Caco-2 (cell line): ENCODE measurements at regions not wholly inside any gene's neighbourhood (a gene's known extent, or its start where the extent isn't known, plus 50 kb on each side); places are given as distances from the start of the nearest gene placed in this dataset.

Experiments used
- BruUV-seq: library from RNA; stranded (reverse); fragments of 400-500 nt; replicated peaks from 2 replicates; lab custom pipeline; 2021; lab: Mats Ljungman, UMichigan
- CTCF ChIA-PET: fragments of 300-600 bp; sonication (Branson Sonifier 250); formaldehyde crosslinking; loops from one replicate; lab custom pipeline; 2022; ENCODE audit warnings: antibody characterized with exemption; lab: Charles Lee
- POLR2A ChIA-PET: fragments of 300-600 bp; sonication (Branson Sonifier 250); formaldehyde crosslinking; loops from one replicate; lab custom pipeline; 2022; ENCODE audit warnings: antibody characterized with exemption; lab: Charles Lee
- DNase-seq, 2 experiments: peaks; one replicate each; pipeline versions ENCODE4 v3.0.0 to v3.0.0-alpha.2; 2020 to 2022
- H3K27me3 ChIP-seq: replicated peaks from 2 replicates; pipeline ENCODE4 v1.6.0; 2011; ENCODE audit warnings: low read length; ENCODE audit not compliant: control insufficient read depth, insufficient read depth
- H3K36me3 ChIP-seq: 2 replicates; pipeline ENCODE4 v1.5.1; 2011; ENCODE audit warnings: low read length; ENCODE audit not compliant: control insufficient read depth, insufficient read depth
- H3K4me1 ChIP-seq: fragments of 250-450 bp; sonication (Bioruptor Pico); 2 replicates; pipeline ENCODE4 v1.5.1; 2020; ENCODE audit warnings: mild to moderate bottlenecking
- H3K4me3 ChIP-seq: 2 replicates; pipeline ENCODE4 v1.5.1; 2011; ENCODE audit warnings: low read depth, mild to moderate bottlenecking, control low read depth, low read length
- H3K9me3 ChIP-seq: fragments of 250-450 bp; sonication (Bioruptor Pico); 2 replicates; pipeline ENCODE4 v1.5.1; 2020; ENCODE audit warnings: mild to moderate bottlenecking, moderate library complexity
- H3K27ac Mint-ChIP-seq: one replicate; pipeline ENCODE4 v1.8.0; 2022; ENCODE audit warnings: mixed read lengths; ENCODE audit not compliant: unreplicated experiment
- H3K27me3 Mint-ChIP-seq: one replicate; pipeline ENCODE4 v1.8.0; 2022; ENCODE audit warnings: mixed read lengths; ENCODE audit not compliant: insufficient read depth, unreplicated experiment
- H3K36me3 Mint-ChIP-seq: one replicate; pipeline ENCODE4 v1.8.0; 2022; ENCODE audit warnings: mild to moderate bottlenecking, mixed read lengths; ENCODE audit not compliant: insufficient read depth, unreplicated experiment
- H3K4me1 Mint-ChIP-seq: one replicate; pipeline ENCODE4 v1.8.0; 2022; ENCODE audit warnings: low read depth, mixed read lengths; ENCODE audit not compliant: unreplicated experiment
- H3K4me3 Mint-ChIP-seq: one replicate; pipeline ENCODE4 v1.8.0; 2022; ENCODE audit warnings: mild to moderate bottlenecking, moderate library complexity, mixed read lengths; ENCODE audit not compliant: unreplicated experiment
- H3K9me3 Mint-ChIP-seq: one replicate; pipeline ENCODE4 v1.8.0; 2022; ENCODE audit warnings: mixed read lengths; ENCODE audit not compliant: unreplicated experiment
- CTCF ChIP-seq, 2 experiments: fragments of 200-600 bp in 1 of 2; IDR thresholded peaks; 1 replicate in 1 of 2; 2 replicates in 1 of 2; pipeline versions ENCODE4 v1.5.1 to v1.8.0; 2011 to 2022; ENCODE audit warnings: antibody characterized with exemption in 1 of 2, control low read depth in 1 of 2, inconsistent platforms in 1 of 2, low read depth in 1 of 2, low read length in 1 of 2, mild to moderate bottlenecking in 1 of 2, moderate library complexity in 1 of 2; ENCODE audit not compliant: insufficient read depth in 1 of 2, severe bottlenecking in 1 of 2, unreplicated experiment in 1 of 2
- intact Hi-C: fragments of 100-400 bp; cut with micrococcal nuclease; formaldehyde crosslinking; loops from one replicate; pipeline ENCODE4 v1.10.0; 2022; ENCODE audit not compliant: unreplicated experiment

- H3K9me3 Mint-ChIP-seq: peaks cover 13% of the 10 kb centered on the region
- H3K27ac Mint-ChIP-seq: no peak overlapping the region
- H3K36me3 ChIP-seq: no peaks in the 10 kb centered on the region
- POLR2A ChIA-PET: no interaction called here
- no peaks in the 10 kb centered on the region for H3K4me1 Mint-ChIP-seq
- CTCF ChIA-PET: no interaction called here
- H3K27me3 ChIP-seq: no peaks in the 10 kb centered on the region
- no peaks in the 10 kb centered on the region for H3K4me1 ChIP-seq
- no peak for DNase-seq
- no peak for TF ChIP-seq CTCF (IDR thresholded peaks at IDR 0.05; ENCODE audit: insufficient read depth in 1 of 2, low read depth in 1 of 2, low read length in 1 of 2, severe bottlenecking in 1 of 2, unreplicated experiment in 1 of 2)
- no peaks in the 10 kb centered on the region; the same call in 1 of the 2 replicates for H3K9me3 ChIP-seq
- intact Hi-C loops: no loop called here
- H3K36me3 Mint-ChIP-seq: no peaks in the 10 kb centered on the region
- H3K4me3 Mint-ChIP-seq: no peak overlapping the region
- BruUV-seq: no TSS peak
- no peaks in the 10 kb centered on the region for H3K27me3 Mint-ChIP-seq
- no peak overlapping the region for H3K4me3 ChIP-seq
These were observed 136.4 kb upstream of the COPS8 start for GRCh38 chr2:236949089-236949905.

- intact Hi-C loops: loop anchor here (10.0 kb wide), 1 partner anchor 127 kb away; no protein-coding TSS in a partner anchor
- Mint-ChIP-seq H3K9me3 (peaks cover 23% of the 10 kb centered on the region), H3K27me3 (no peaks in the 10 kb centered on the region), H3K36me3 (peaks cover 14% of the 10 kb centered on the region), H3K4me3 (no peak overlapping the region), H3K4me1 (peaks cover 15% of the 10 kb centered on the region), H3K27ac (no peak overlapping the region)
- ChIA-PET CTCF (no interaction called here), POLR2A (no interaction called here)
- Histone ChIP-seq H3K36me3 (no peaks in the 10 kb centered on the region), H3K4me1 (peaks cover 22% of the 10 kb centered on the region), H3K27me3 (no peaks in the 10 kb centered on the region), H3K9me3 (peaks cover 9% of the 10 kb centered on the region), H3K4me3 (no peak overlapping the region)
- BruUV-seq: no TSS peak
- no peak for TF ChIP-seq CTCF (IDR thresholded peaks at IDR 0.05; ENCODE audit: insufficient read depth in 1 of 2, low read depth in 1 of 2, low read length in 1 of 2, severe bottlenecking in 1 of 2, unreplicated experiment in 1 of 2)
- DNase-seq: no peak
These were observed 133.7 kb upstream of the COPS8 start for GRCh38 chr2:236951830-236952475.

- Histone ChIP-seq H3K36me3 (no peaks in the 10 kb centered on the region), H3K9me3 (peaks cover 9% of the 10 kb centered on the region), H3K4me1 (peaks cover 28% of the 10 kb centered on the region), H3K27me3 (no peaks in the 10 kb centered on the region), H3K4me3 (no peak overlapping the region)
- no peak for TF ChIP-seq CTCF (IDR thresholded peaks at IDR 0.05; ENCODE audit: insufficient read depth in 1 of 2, low read depth in 1 of 2, low read length in 1 of 2, severe bottlenecking in 1 of 2, unreplicated experiment in 1 of 2)
- H3K27ac Mint-ChIP-seq: peak overlapping the region; percentile 91
- H3K36me3 Mint-ChIP-seq: peaks cover 15% of the 10 kb centered on the region
- no peak for DNase-seq
- CTCF ChIA-PET: no interaction called here
- POLR2A ChIA-PET: no interaction called here
- BruUV-seq: no TSS peak
- H3K4me1 Mint-ChIP-seq: peaks cover 16% of the 10 kb centered on the region
- no peaks in the 10 kb centered on the region for H3K27me3 Mint-ChIP-seq
- intact Hi-C loops: loop anchor here (5.0 to 10.0 kb wide), 3 partner anchors 130 to 387 kb away; partner anchors contain the start of gene ACKR3
- no peak overlapping the region for H3K4me3 Mint-ChIP-seq
- peaks cover 25% of the 10 kb centered on the region for H3K9me3 Mint-ChIP-seq
These were observed 131.0 kb upstream of the COPS8 start for GRCh38 chr2:236954641-236955040.
